ENCODE measurements at regions not wholly inside any gene's neighbourhood (a gene's known extent, or its start where the extent isn't known, plus 50 kb on each side); places are given as distances from the start of the nearest gene placed in this dataset.

GRCh38 chr3:132230156-132231000 lies 86.8 kb upstream of the ACP3 start:
- no peak for DNase-seq (ENCODE audit: low spot score)
- intact Hi-C loops (cut with DNase I) = no loop called here

DNA sequence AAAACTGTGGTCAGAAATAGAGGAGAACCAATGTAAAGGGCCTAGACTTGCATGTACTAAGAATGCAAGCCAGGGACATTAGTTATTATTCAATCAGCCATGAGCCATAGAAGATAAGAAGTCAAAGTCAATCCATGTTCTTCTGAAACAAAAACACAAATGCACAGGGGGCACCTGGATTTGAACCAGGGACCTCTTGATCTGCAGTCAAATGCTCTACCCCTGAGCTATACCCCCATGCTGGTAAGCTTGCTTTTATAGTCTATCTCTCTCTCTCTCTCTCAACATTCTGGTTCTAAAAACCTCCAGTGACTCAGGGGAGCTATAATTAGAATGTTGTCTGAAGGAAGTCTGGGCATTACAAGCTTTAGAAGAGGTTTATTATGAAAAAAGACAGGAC lies 85.6 kb upstream of the ACP3 start:
- DNase-seq (ENCODE audit: low spot score) = no peak
- intact Hi-C loops (cut with DNase I) = no loop called here

DNA sequence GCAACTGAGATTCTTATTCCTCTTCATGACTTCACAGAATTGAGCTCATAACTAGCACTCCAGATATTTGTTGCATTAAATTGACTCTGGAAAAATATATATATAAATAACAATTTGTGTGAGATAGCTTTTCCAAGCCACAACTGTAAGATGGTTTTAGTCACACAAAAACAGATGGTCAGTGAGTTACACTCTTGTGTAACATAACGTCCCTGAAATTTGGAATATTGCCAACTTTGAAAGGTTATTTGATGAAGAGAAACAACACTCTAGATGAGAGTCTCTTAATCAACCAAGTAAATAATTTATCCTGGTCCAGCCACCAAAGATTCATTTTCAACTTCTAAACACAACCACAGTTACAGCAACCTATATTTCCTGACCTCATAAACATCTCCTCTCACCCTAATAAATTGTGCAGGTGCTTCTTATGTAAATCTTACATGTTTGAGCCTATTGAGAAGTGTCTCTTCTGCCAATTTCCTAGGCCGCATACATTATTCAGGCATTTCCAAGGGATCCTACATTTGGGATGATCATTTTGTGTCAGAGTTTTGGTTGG lies 84.9 kb upstream of the ACP3 start:
- intact Hi-C loops (cut with DNase I) = no loop called here
- DNase-seq (ENCODE audit: low spot score) = no peak

GRCh38 chr3:132236701-132237651 lies 80.2 kb upstream of the ACP3 start:
- intact Hi-C loops (cut with DNase I) = no loop called here
- DNase-seq (ENCODE audit: low spot score) = no peak

- no peak for DNase-seq (ENCODE audit: low spot score)
- intact Hi-C loops (cut with DNase I) = no loop called here
Observed at GRCh38 chr3:132237652-132238032, 79.6 kb upstream of the ACP3 start.

DNA sequence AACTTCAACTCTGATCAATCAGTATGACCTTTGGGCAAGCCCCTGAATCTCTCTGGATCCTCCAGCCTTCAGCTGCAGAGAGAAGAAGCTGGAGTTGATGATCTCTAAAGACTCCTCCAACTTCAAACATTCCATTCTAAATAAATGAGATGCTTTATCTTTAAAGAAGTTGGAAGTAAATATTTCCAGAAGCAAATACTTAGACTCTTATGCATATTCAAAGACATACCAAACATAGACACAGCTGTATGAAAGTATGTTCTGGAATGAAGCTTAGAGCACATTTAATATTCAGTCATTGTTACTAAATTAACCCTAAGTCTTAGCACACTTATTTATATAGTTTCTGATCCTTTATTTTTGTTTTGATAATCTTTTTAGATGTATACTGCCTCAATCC lies 77.6 kb upstream of the ACP3 start:
- DNase-seq (ENCODE audit: low spot score) = no peak
- intact Hi-C loops (cut with DNase I) = no loop called here

GRCh38 chr3:132241776-132242514 lies 75.3 kb upstream of the ACP3 start:
- intact Hi-C loops (cut with DNase I) = no loop called here
- no peak for DNase-seq (ENCODE audit: low spot score)

GRCh38 chr3:132242790-132243189 lies 74.4 kb upstream of the ACP3 start:
- no peak for DNase-seq (ENCODE audit: low spot score)
- intact Hi-C loops (cut with DNase I) = no loop called here

- no peak for DNase-seq (ENCODE audit: low spot score)
- intact Hi-C loops (cut with DNase I) = no loop called here
Observed at GRCh38 chr3:132245552-132246142, 71.6 kb upstream of the ACP3 start.

DNA sequence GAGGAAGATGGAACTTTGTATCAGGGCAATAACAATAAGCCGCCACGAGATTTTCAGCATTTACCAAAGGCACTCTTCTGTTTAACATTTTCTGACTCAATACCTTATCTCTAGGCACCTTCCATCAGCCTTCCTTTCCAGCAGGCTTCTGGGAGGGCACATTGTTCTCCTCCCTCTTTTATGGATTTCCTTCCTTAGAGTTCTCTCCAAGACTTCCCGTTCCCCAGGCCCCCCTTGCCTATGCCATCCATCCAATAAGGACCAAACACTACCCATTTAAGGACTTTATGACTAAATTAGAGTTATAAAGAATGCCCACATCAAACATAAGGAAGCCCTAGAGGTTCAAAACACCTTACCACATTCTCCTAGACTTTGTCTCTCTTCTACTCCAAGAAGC lies 71.0 kb upstream of the ACP3 start:
- intact Hi-C loops (cut with DNase I) = no loop called here
- no peak for DNase-seq (ENCODE audit: low spot score)

DNA sequence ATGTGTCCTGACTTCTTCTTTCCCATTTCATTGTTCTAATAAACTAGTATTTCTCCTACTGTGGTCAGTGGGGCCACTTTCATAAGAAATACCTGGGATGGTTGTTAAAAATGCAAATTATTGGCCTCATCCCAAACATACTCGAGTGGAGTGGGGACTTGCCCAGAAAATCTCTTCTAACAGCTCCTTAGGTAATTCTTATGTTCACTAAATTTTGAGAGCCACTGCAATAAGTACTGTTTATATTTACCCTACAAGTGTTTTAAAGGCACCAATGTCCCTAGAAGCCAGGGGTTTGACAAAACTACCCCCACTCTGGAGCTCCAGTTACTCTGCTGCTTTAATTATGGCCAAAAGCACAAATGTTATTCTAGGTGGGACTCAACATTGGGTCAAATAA lies 70.0 kb upstream of the ACP3 start:
- intact Hi-C loops (cut with DNase I) = no loop called here
- DNase-seq (ENCODE audit: low spot score) = no peak

GRCh38 chr3:132248490-132248889 lies 68.7 kb upstream of the ACP3 start:
- DNase-seq (ENCODE audit: low spot score) = no peak
- intact Hi-C loops (cut with DNase I) = no loop called here

- DNase-seq (ENCODE audit: low spot score) = no peak
Observed at GRCh38 chr3:132253262-132253878, 63.8 kb upstream of the ACP3 start.

DNA sequence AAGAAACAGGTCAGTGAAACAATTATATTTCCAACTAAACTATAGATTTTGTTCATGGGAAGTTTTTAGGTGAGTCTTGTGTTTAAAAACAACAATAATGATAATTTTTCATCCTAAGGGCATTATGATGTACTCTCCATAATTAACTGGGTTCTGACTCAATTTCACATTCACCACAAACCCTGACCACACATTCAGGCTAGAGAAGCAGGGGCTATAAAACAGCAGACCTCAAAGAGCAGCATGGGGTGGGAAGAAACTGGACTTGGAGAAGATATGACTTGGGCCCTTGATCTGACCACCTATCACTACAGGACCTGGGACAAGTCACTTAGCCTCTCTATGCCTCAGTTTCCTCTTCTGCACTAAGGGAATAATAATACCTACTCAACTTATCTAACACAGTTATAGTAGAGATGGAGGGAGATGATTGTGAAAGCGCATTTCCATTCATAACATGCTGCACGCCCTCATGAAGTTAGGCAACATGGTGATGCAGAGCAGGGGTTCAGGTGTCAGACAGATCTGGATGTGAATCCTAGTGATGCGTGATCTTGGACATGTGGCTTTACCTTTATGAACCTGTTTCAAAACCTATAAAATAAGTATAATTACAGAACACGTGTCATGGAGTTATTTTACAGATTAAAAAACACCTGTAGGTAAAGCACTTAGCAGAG lies 63.0 kb upstream of the ACP3 start:
- intact Hi-C loops (cut with DNase I) = loop anchor here (2.0 kb wide), 1 partner anchor 89 kb away; no protein-coding TSS in a partner anchor
- DNase-seq (ENCODE audit: low spot score) = no peak

More at GRCh38 chr3:132253262-132253878, 63.8 kb upstream of the ACP3 start:
- intact Hi-C loops (cut with DNase I) = no loop called here

- DNase-seq (ENCODE audit: low spot score) = no peak
- intact Hi-C loops (cut with DNase I) = loop anchor here (2.0 kb wide), 1 partner anchor 88 kb away; no protein-coding TSS in a partner anchor
Observed at GRCh38 chr3:132255041-132255745, 62.0 kb upstream of the ACP3 start.

DNA sequence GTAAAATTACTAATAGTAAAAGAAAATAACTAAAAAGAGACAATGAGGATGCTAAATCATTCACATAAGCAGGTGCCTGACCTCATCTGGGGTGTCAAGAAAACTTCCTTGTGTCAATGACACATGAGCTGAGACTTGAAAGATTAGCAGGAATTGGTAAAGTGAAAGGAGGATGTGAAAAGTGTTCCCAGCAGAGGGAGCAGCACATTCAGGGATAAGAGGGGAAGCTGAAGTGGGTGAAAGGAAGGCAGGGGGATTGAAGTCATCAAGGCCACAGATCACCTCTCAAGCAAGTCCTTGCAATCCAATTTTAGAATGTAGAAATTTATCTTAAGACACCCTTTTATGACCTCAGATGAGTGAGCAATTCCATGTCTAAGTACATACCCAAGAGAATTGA lies 60.2 kb upstream of the ACP3 start:
- intact Hi-C loops (cut with DNase I) = loop anchor here (2.0 kb wide), 1 partner anchor 142 kb away; no protein-coding TSS in a partner anchor
- DNase-seq (ENCODE audit: low spot score) = no peak

- intact Hi-C loops (cut with DNase I) = no loop called here
- no peak for DNase-seq (ENCODE audit: low spot score)
Observed at GRCh38 chr3:132261506-132261905, 55.7 kb upstream of the ACP3 start.

DNA sequence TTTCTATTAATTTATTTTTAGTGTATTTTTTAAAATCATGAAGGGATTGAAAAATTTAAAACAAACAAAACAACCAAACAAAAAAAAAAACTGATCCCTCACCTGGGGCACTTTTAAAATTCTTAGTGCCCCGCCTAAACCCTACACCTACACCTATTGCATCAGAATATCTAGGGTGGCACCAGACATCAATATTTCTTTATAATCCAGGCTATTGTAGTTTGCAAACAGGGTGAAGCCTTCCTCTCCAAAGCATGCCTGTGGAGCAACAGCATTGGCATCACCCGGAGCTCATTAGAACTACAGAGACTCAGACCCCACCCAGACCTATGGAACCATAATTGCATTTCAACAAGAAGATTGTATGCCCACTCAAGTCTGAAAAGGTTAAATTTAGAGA lies 54.9 kb upstream of the ACP3 start:
- DNase-seq (ENCODE audit: low spot score) = no peak
- intact Hi-C loops (cut with DNase I) = no loop called here
